ENCODE measurements at regions not wholly inside any gene's neighbourhood (a gene's known extent, or its start where the extent isn't known, plus 50 kb on each side); places are given as distances from the start of the nearest gene placed in this dataset.

- POLR2A ChIA-PET = no interaction called here
Observed at GRCh38 chrX:69303231-69303630, 138.0 kb upstream of the PJA1 start.

GRCh38 chrX:69299951-69300714 is 134.9 kb upstream of the PJA1 start:
- POLR2A ChIA-PET = no interaction called here
- no peak for DNase-seq (ENCODE audit: extremely low spot score)
- TF ChIP-seq CTCF (IDR thresholded peaks at IDR 0.05; ENCODE audit: control extremely low read depth, extremely low read depth, low read depth, missing control alignments) = no peak
- CTCF ChIA-PET = no interaction called here

More at GRCh38 chrX:69303231-69303630, 138.0 kb upstream of the PJA1 start:
- TF ChIP-seq CTCF (IDR thresholded peaks at IDR 0.05; ENCODE audit: control extremely low read depth, extremely low read depth, low read depth, missing control alignments) = no peak
- CTCF ChIA-PET = no interaction called here
- DNase-seq (ENCODE audit: extremely low spot score) = no peak

- no peak for DNase-seq (ENCODE audit: extremely low spot score)
- POLR2A ChIA-PET = no interaction called here
- CTCF ChIA-PET = no interaction called here
- no peak for TF ChIP-seq CTCF (IDR thresholded peaks at IDR 0.05; ENCODE audit: control extremely low read depth, extremely low read depth, low read depth, missing control alignments)
Observed at GRCh38 chrX:69299285-69299684, 134.0 kb upstream of the PJA1 start.

GRCh38 chrX:69298466-69299140 is 133.3 kb upstream of the PJA1 start:
- TF ChIP-seq CTCF (IDR thresholded peaks at IDR 0.05; ENCODE audit: control extremely low read depth, extremely low read depth, low read depth, missing control alignments) = no peak
- no peak for DNase-seq (ENCODE audit: extremely low spot score)
- ChIA-PET POLR2A (no interaction called here), CTCF (no interaction called here)

- ChIA-PET CTCF (no interaction called here), POLR2A (no interaction called here)
- no peak for DNase-seq (ENCODE audit: extremely low spot score)
- no peak for TF ChIP-seq CTCF (IDR thresholded peaks at IDR 0.05; ENCODE audit: control extremely low read depth, extremely low read depth, low read depth, missing control alignments)
Observed at GRCh38 chrX:69297506-69297905, 132.3 kb upstream of the PJA1 start.

- no peak for TF ChIP-seq CTCF (IDR thresholded peaks at IDR 0.05; ENCODE audit: control extremely low read depth, extremely low read depth, low read depth, missing control alignments)
- POLR2A ChIA-PET = no interaction called here
- no peak for DNase-seq (ENCODE audit: extremely low spot score)
- CTCF ChIA-PET = no interaction called here
Observed at GRCh38 chrX:69293776-69294601, 128.7 kb upstream of the PJA1 start.
